G401.6 (cell line): ENCODE measurements at regions not wholly inside any gene's neighbourhood (a gene's known extent, or its start where the extent isn't known, plus 50 kb on each side); places are given as distances from the start of the nearest gene placed in this dataset.

Experiments used
- FAIRE-seq: peaks from 2 replicates; lab custom pipeline; 2012; peaks lifted over from hg19 to GRCh38; lab: Jason Lieb, UNC

DNA sequence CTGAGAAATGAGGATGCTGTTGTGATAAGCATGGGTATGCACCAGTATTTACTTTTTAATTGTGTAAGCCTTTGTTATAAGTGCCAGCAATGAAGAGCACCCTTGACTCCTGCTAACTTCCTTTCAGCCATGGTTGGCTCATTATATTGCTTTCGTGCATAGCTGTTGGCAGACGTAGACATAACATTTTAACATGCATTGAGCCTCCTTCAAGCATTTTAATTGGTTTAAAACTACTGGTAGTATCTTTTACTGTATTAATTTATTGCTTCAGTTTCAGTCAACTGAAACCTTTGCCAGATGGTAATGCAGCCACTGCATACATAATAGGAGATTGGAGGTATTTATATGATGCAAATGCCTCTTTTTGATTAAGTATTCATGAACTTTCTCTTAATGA is 1285.4 kb downstream of the PCDH18 start:
- FAIRE-seq, result no peak

DNA sequence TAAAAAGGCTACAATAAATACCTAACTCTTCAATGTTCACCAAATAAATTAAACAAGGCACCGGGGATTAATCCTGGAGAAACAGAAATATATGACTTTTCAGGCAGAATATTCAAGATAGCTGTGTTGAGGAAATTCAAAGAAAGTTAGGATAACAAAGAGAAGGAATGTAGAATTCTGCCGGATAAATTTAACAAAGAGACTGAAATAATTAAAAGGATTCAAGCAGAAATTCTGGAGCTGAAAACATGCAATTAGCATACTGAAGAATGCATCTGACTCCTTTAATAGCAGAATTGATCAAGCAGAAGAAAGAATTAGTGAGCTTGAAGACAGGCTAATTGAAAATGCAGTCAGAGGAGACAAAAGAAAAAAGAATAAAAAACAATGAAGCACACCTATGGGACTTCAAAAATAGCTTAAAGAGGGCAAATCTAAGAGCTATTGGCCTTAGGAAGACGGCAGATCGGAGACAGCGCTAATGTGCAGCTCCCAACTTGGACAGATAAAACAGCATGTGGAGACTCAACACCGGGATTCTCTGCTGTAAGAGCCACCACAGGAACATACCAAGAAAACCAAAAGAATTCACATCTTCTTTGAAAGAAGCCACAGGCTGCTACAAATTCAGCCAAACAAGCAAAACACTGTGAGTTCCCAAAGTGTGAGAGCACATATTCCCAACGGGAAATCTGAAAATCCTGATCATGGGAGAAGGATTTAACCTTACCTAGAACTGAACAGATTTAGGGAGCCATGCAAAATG is 1290.9 kb downstream of the PCDH18 start:
- no peak for FAIRE-seq

- FAIRE-seq, result no peak
These were observed 1305.0 kb downstream of the PCDH18 start for GRCh38 chr4:136227315-136227714.

DNA sequence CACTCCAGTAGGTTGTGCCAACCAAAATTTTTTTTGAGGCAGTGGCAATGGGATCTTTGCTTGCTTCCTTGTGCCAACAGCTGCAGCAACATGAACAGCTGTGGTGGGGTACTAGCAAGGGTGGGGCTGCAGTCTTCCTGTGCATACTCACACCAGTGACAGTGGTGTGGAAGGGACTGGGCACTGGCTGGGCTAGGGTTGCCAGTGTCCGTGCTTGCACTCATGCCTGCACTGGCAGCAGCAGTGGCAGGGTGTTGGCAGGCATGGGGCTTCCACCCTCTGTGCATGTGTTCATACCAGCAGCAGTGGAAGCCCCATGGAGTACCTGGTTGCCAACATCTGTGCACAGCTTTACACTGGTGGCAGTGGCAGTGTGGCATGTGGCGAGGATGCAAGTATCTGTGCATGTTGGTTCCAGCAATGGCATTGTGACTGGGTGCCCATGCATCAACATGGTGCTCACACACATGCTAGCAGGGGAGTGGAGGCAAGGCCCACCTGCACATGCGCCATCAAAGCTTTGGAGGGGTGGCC is 1312.6 kb downstream of the PCDH18 start:
- FAIRE-seq, result no peak

DNA sequence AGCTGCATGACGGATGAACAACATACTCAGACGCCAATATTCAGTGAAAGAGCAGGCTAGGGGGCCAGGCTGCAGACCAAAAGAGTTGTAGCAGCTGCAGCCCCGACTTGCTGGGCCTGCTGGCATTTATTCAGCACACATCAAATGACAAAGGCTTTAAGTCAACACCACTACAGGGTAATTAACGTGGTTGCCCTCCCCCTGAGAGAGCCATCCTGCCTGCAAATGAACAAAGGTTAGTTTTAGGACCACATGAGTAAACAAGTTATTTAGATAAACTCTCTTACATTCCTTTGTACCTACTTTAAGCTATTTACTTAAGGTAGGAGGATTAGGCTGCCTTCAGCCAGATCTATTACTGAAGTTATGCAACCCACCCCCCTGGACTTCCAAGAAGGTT is 1329.1 kb downstream of the PCDH18 start:
- no peak for FAIRE-seq

- FAIRE-seq, result no peak
These were observed 1333.9 kb downstream of the PCDH18 start for GRCh38 chr4:136198358-136198757.

GRCh38 chr4:136194962-136195361 is 1337.3 kb downstream of the PCDH18 start:
- no peak for FAIRE-seq

- no peak for FAIRE-seq
These were observed 1345.6 kb downstream of the PCDH18 start for GRCh38 chr4:136186650-136187049.

- FAIRE-seq, result no peak
These were observed 1348.8 kb downstream of the PCDH18 start for GRCh38 chr4:136183513-136183912.

- FAIRE-seq, result no peak
These were observed 1375.3 kb downstream of the PCDH18 start for GRCh38 chr4:136156947-136157346.

GRCh38 chr4:136150046-136150445 is 1382.2 kb downstream of the PCDH18 start:
- FAIRE-seq, result no peak

GRCh38 chr4:136136601-136137000 is 1395.7 kb downstream of the PCDH18 start:
- no peak for FAIRE-seq

- FAIRE-seq, result no peak
These were observed 1408.0 kb downstream of the PCDH18 start for GRCh38 chr4:136124251-136124745.

- no peak for FAIRE-seq
These were observed 1410.9 kb downstream of the PCDH18 start for GRCh38 chr4:136121426-136121825.

GRCh38 chr4:136113921-136114320 is 1418.4 kb downstream of the PCDH18 start:
- no peak for FAIRE-seq

DNA sequence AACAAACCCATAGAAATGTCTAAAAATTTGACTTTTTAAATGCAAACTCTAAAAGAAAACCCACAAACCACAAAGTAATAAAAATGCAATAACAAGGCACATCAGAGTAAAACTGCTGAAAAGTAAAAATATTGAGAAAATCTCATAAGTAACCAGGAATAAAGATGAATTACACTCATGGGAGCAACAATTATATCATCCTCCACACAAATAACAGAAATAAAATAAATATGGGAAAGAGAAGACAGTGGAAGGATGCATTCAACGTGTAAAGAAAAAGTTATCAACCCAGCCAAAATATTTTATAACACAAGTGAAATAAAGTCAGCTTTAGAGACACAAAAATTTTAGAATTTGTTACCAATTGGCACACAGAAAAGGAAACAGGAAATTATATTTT is 1420.2 kb downstream of the PCDH18 start:
- no peak for FAIRE-seq

DNA sequence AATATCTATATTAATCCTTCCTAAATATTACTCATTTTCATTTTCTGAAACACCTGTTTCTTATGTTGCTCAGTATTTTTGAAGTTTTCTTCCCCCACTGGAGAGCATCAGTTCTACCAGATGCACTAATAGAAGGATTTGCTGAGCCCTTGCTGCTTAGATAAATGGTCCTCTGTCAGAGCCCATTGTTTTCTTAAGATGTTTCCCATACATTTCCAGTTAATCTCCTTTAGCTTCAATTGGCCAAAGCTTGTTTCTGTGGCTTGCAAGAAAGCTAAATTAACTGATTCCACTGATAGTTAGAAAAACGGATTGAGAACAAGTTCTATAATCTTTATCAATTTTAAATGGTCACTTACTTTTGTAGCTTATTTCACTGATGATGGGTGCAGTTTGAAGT is 1425.5 kb downstream of the PCDH18 start:
- no peak for FAIRE-seq

GRCh38 chr4:136103616-136104015 is 1428.7 kb downstream of the PCDH18 start:
- FAIRE-seq, result no peak

- no peak for FAIRE-seq
These were observed 1434.6 kb downstream of the PCDH18 start for GRCh38 chr4:136097676-136098075.

DNA sequence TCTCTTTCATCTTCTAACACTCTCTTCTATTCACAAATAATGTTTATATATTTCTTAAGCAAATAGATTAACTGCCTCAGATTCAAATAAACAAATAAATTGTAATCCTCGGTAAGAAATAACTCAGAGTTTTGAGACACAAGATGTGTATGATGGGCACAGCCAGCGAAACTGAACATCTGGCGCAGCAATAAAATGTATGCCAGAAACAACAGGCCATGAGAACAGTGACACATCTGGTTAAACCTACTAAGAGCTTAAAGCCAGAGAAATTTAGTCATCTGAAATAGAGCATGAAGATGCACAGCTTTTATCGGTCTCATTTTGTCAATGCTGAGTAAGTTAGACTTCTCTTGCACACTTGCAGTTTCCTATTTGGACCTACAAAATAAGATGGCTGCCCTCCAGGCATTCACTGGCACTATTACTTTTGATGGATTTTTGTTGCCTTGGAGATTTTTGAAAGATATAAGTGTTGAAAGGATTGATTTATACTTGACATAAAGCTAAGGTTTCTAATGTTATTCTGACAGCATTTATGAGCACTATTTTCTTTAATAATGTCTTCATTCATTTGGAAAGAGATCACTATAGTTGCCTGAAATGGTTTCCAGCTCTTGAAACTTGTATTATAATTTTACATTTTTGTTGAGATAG is 1444.0 kb downstream of the PCDH18 start:
- FAIRE-seq, result no peak

DNA sequence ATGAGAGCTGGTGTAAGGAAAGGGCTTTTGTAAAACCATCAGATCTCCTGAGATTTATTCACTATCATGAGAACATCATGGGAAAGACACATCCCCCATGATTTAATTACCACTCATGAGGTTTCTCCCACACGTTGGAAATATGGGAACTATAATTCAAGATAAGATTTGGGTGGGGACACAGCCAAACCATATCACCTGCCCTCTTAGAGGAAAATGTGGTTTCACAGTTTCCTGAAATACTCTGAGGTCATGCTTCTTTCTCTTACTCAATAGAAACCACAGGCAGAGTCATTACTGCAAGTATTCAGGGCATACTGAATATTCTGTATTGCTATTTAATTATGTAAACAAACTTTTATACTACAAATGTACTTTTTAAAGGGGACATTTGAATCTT is 1453.3 kb downstream of the PCDH18 start:
- no peak for FAIRE-seq

DNA sequence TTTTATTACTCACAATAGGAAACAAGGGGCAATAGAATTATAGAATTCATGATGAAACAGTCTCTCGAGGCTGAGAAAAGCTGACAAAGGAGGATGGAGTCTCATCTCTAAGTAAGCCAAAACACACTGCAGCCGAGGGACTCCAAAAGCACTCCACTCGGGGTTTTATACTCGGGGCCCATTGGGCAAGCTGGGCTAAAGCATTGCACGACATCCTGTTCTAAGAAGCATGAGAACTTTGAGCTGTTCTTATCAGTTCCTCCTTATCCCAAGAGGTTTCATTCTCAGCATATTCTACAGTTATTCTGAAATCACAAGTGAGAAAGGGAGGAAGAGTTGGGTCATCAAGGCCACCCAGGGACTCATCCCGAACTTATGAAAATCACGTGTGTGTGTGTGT is 1475.5 kb downstream of the PCDH18 start:
- no peak for FAIRE-seq

DNA sequence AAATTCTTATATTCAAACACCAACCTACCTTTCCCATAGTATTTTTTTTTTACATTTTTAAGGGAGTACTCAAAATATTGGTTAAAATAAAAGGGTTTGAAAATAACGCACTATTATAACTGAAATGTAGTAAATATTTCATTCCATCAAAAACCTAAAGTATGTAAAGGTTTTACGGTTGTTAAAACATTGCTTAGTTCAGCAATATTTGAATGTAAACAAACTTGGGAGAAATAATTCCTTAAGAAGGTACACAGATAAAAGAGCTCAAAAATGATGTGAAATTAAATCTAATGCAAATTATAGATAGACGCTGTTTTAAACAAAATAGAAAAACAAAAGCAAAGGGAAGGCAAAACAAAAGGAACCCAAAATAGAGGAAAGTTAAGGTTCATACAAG is 1476.9 kb downstream of the PCDH18 start:
- FAIRE-seq, result no peak

DNA sequence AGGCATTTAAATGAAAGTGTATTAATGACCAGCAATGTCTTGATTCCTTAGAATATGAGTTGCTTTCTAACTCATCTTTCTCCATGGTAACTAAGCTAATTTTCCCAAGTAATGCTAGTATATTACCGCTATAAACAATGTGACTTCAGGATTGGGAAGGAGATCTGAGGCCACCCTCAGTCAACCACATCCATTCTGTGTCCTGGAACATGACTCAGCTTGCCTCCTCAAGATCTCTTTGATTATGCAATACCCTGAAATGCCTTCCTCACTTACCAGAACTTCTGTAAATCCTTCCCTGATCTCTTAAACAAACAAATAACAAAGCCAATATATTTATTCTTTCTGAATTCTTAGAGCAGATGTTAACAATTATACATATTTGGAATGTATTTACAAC is 1495.5 kb downstream of the PCDH18 start:
- no peak for FAIRE-seq
